ENCODE measurements at regions not wholly inside any gene's neighbourhood (a gene's known extent, or its start where the extent isn't known, plus 50 kb on each side); places are given as distances from the start of the nearest gene placed in this dataset.

- DNase-seq, result no peak
Measured at GRCh38 chr11:70810133-70810532, 411.8 kb downstream of the CTTN start.

GRCh38 chr11:70810681-70811080 is 412.4 kb downstream of the CTTN start:
- no peak for DNase-seq

DNA sequence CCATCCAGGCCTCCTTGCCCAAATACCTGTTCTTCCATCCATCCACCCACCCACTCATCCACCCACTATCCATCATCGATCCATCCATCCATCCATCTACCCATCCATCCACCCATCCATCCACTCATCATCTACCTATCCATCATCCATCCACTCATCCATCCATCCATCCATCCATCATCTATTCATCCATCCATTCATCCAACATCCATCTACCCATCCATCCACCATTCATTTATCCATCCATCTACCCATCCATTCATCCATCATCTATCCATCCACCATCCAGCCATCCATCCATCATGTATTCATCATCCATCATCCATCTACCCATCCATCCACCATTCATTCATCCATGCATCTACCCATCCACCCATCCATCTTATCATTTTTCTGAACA is 413.2 kb downstream of the CTTN start:
- DNase-seq, result no peak

DNA sequence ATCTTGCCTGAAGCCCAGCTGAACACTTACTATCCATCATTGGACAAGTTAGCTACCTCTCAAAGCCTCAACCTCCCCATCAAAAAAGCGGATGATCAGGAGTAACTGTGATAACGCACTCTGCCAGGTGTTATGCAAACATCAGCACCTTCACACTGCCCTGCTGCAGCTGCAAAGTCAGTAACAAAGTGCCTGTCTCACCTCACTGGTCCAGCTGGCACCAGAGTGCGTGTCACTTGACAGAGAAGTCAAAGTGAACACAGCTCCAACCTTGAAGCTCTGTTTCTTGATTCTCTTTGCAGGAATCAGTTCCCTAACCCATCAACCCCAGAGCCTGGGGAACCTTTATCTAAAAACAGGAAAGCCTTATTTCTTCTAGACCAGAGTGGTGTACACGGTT is 413.6 kb downstream of the CTTN start:
- no peak for DNase-seq

- no peak for DNase-seq
Measured at GRCh38 chr11:70812472-70812871, 414.1 kb downstream of the CTTN start.

GRCh38 chr11:70813651-70814050 is 415.3 kb downstream of the CTTN start:
- DNase-seq, result no peak

GRCh38 chr11:70815485-70815832 is 417.1 kb downstream of the CTTN start:
- DNase-seq, result no peak

- DNase-seq, result peak; percentile 13
Measured at GRCh38 chr11:70816156-70816678, 417.9 kb downstream of the CTTN start.

GRCh38 chr11:70818351-70818750 is 420.0 kb downstream of the CTTN start:
- DNase-seq, result no peak

DNA sequence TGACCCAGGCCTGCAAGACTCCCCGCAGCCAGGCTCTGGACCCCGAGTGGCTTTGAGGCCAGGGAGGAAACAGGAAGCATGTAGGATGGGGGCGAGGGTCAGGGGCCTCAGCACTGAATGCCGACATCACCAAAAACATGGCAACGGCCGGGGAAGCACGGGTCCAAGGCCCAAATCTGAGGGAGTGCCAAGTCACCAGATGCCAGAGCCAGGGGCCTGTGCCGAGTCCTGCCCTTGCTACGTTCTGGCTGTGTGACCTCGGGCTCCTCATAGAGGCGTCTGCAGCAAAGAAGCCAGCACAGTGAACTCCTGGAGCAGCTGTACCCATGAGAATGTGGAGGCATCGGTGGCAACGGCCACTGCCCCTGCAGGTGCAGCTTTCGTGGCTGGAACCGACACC is 420.7 kb downstream of the CTTN start:
- no peak for DNase-seq

GRCh38 chr11:70820311-70820710 is 422.0 kb downstream of the CTTN start:
- DNase-seq, result no peak

DNA sequence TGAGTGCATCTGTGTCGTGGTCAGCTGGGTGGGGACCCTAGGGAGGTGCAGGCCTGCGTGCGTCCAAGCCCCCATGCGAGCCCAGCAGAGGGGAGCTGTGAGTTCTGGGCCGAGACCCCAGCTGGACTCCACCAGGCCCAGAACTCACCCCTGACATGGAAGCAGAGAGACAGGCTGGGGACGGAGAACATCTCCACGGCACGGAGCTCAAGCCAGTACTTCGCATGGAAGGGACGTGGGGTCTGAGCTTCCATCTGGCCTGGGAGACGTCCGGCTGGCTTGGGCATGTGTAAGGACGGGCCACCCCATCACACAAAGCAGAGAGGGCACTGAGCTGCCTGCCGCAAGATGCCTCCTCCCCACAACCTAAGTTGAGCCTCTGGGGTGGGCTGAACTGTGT is 422.4 kb downstream of the CTTN start:
- no peak for DNase-seq

GRCh38 chr11:70823771-70824170 is 425.4 kb downstream of the CTTN start:
- no peak for DNase-seq

DNA sequence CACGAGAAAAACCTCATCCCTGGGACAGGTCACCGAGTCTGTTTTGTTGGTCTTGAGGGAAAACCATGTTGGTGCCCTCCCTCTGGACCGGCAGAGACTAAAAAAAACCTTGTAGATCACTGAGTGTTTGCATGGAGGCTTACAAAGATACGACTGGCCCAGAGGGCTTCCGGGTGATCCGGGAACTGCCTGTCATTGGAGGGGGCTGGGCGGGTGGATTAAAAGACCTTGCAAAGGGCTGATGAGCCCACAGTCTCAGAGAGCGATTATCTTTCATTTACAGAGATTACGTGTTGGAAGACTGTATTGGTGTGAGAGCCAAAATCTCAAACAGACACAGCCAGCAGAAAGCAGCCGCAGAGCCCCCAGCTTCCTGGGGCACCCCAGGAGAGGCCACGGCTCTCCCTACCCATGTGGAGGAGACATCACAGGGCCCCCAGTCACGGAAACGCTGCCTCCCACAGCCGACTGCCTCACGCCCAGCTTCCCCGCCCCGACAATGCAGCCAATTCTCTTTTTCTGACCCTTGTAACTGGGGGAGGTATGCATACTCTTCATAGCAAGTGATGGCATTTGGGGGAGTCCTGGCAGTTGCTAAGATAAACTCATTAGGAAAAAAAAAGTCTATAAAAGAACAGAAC is 426.4 kb downstream of the CTTN start:
- no peak for DNase-seq

- no peak for DNase-seq
Measured at GRCh38 chr11:70825893-70826540, 426.4 kb downstream of the SHANK2 start.

DNA sequence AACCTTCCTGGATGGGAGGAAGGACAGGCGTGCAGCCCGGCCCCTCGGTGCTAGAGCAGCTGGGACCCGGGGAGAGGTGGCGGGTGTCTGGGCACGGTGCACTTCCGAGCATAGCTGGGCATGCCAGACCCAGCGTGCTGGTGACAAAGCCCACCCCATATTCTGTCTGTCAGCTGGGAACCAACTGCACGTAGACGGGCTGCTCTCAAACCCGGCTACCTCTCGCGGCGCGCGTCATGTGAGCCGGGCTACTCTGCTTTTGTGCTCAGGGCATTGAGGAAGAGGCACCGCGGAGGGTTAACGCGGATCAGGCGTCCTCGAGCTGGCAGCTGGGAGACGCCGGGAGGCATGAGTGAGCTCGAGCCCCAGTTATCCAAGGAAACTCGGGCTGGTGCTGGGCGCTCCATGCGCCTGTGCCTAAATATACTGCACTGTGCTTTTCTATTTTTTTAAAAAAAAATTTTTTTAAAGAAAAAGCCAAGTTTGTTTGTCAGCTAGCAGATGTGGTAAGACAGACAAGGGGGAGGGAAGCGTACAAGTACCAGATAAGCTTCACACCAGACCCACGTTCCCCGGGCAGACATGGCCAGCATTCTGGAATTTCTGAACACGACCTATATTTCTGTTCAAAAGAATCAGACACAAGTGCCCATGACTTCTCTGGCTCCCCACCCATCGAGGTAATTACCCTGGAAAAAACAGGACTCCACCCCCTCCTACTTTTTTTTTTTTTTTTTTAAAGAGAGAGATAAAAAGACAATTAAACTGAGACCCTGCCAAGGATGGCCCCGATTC is 425.6 kb downstream of the SHANK2 start:
- peak; percentile 87 for DNase-seq

GRCh38 chr11:70828593-70829082 is 423.7 kb downstream of the SHANK2 start:
- DNase-seq, result no peak

DNA sequence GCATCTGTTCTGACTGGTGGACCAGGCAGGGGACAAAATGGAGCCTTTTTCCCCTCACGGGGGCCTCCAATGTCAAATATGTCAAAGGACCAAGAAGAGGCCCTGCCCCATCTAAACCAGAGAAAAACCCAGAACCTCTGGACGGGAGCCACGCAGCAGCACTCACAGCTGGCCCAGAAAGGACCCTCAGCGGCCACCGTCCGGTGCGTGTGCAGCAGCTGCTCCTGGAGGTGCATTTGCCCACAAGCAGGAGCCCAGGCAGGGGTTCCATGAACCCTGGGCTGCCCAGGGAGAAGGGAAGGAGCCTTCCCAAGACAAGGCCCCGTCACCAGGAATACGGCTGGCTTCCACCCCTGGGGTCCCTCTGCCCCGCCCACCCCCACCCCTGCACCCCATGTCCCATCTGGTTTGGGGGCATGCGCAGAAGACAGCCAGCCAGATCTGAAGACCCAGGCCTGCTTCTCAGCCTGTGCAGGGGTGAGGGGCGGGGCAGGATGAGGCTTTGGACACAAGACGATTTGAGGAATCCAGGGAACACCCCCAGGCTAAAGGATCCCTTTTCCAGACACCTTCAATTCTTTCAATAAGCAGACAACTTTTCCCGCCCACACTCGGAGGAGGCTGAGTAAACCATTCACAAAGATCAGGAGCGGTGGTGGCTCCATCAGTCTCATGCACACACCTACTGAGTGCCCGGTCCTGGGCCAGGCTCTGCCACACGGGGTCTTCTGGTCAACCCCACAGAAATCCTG is 423.1 kb downstream of the SHANK2 start:
- no peak for DNase-seq

GRCh38 chr11:70829886-70830272 is 422.5 kb downstream of the SHANK2 start:
- DNase-seq, result no peak

- no peak for DNase-seq
Measured at GRCh38 chr11:70833011-70833410, 419.4 kb downstream of the SHANK2 start.

GRCh38 chr11:70833554-70833953 is 418.8 kb downstream of the SHANK2 start:
- DNase-seq, result no peak

- DNase-seq, result peak; percentile 40
Measured at GRCh38 chr11:70834277-70834940, 418.0 kb downstream of the SHANK2 start.

Data from NCI-H510A (cell line).